ACC112 (cell line): ENCODE measurements at regions not wholly inside any gene's neighbourhood (a gene's known extent, or its start where the extent isn't known, plus 50 kb on each side); places are given as distances from the start of the nearest gene placed in this dataset.

Experiments used
- H2AFZ ChIP-seq: fragments of 200-600 bp; sonication (generic); one replicate; pipeline ENCODE4 v1.6.0; 2017; ENCODE audit warnings: antibody characterized with exemption, low read length; ENCODE audit not compliant: unreplicated experiment
- H3K27ac ChIP-seq: fragments of 200-600 bp; sonication (generic); 2 replicates; pipeline ENCODE4 v1.5.1; 2014; ENCODE audit warnings: low read depth, mild to moderate bottlenecking, antibody characterized with exemption, low read length, moderate library complexity
- H3K27me3 ChIP-seq: fragments of 200-600 bp; sonication (generic); 2 replicates; pipeline ENCODE4 v1.6.1; 2014; ENCODE audit warnings: mild to moderate bottlenecking, antibody characterized with exemption, low read length, moderate library complexity, mixed read lengths; ENCODE audit not compliant: insufficient read depth
- H3K36me3 ChIP-seq: fragments of 200-600 bp; sonication (generic); 2 replicates; pipeline ENCODE4 v1.6.1; 2016; ENCODE audit warnings: mild to moderate bottlenecking, antibody characterized with exemption, low read length, moderate library complexity, mixed read lengths; ENCODE audit not compliant: insufficient read depth
- H3K4me1 ChIP-seq: fragments of 200-600 bp; sonication (generic); one replicate; pipeline ENCODE4 v1.6.1; 2016; ENCODE audit warnings: low read length, mixed read lengths; ENCODE audit not compliant: insufficient read depth, unreplicated experiment, control insufficient read depth
- H3K4me3 ChIP-seq: fragments of 200-600 bp; sonication (generic); 2 replicates; pipeline ENCODE4 v1.5.1; 2014; ENCODE audit warnings: mild to moderate bottlenecking, low read depth, low read length
- H3K79me2 ChIP-seq: fragments of 200-600 bp; sonication (generic); one replicate; pipeline ENCODE4 v1.6.0; 2016; ENCODE audit warnings: low read length; ENCODE audit not compliant: control insufficient read depth, unreplicated experiment, insufficient read depth

GRCh38 chr12:63323942-63324341 is 172.9 kb upstream of the AVPR1A start:
- Histone ChIP-seq H3K79me2 (no peaks in the 10 kb centered on the region), H2AFZ (no peak overlapping the region)

GRCh38 chr12:63321373-63321772 is 170.4 kb upstream of the AVPR1A start:
- Histone ChIP-seq H3K27me3 (peaks cover 62% of the 10 kb centered on the region), H3K4me1 (no peaks in the 10 kb centered on the region), H3K4me3 (no peak overlapping the region), H3K27ac (no peak overlapping the region), H3K36me3 (no peaks in the 10 kb centered on the region), H3K79me2 (no peaks in the 10 kb centered on the region), H2AFZ (no peak overlapping the region)

More at GRCh38 chr12:63323942-63324341, 172.9 kb upstream of the AVPR1A start:
- Histone ChIP-seq H3K4me1 (no peaks in the 10 kb centered on the region), H3K36me3 (no peaks in the 10 kb centered on the region), H3K27me3 (peaks cover 64% of the 10 kb centered on the region), H3K4me3 (no peak overlapping the region), H3K27ac (no peak overlapping the region)

GRCh38 chr12:63319936-63320633 is 169.1 kb upstream of the AVPR1A start:
- Histone ChIP-seq H3K4me3 (no peak overlapping the region), H3K36me3 (no peaks in the 10 kb centered on the region), H3K79me2 (no peaks in the 10 kb centered on the region), H2AFZ (no peak overlapping the region), H3K27me3 (peaks cover 57% of the 10 kb centered on the region), H3K27ac (no peak overlapping the region), H3K4me1 (no peaks in the 10 kb centered on the region)

- no peaks in the 10 kb centered on the region for H3K79me2 ChIP-seq
- no peak overlapping the region for H3K4me3 ChIP-seq
- no peaks in the 10 kb centered on the region for H3K36me3 ChIP-seq
- H3K27ac ChIP-seq = no peak overlapping the region
- H3K27me3 ChIP-seq = peaks cover 58% of the 10 kb centered on the region
- no peaks in the 10 kb centered on the region for H3K4me1 ChIP-seq
- no peak overlapping the region for H2AFZ ChIP-seq
These were observed 168.4 kb upstream of the AVPR1A start for GRCh38 chr12:63319386-63319785.

GRCh38 chr12:63318933-63319332 is 167.9 kb upstream of the AVPR1A start:
- Histone ChIP-seq H2AFZ (no peak overlapping the region), H3K27ac (no peak overlapping the region)

GRCh38 chr12:63318313-63318712 is 167.3 kb upstream of the AVPR1A start:
- H3K4me3 ChIP-seq = no peak overlapping the region
- no peaks in the 10 kb centered on the region for H3K79me2 ChIP-seq
- no peaks in the 10 kb centered on the region for H3K36me3 ChIP-seq
- peaks cover 56% of the 10 kb centered on the region for H3K27me3 ChIP-seq
- H2AFZ ChIP-seq = no peak overlapping the region
- H3K27ac ChIP-seq = no peak overlapping the region
- H3K4me1 ChIP-seq = no peaks in the 10 kb centered on the region

More at GRCh38 chr12:63318933-63319332, 167.9 kb upstream of the AVPR1A start:
- no peaks in the 10 kb centered on the region for H3K4me1 ChIP-seq
- H3K36me3 ChIP-seq = no peaks in the 10 kb centered on the region
- H3K79me2 ChIP-seq = no peaks in the 10 kb centered on the region
- peaks cover 55% of the 10 kb centered on the region for H3K27me3 ChIP-seq
- no peak overlapping the region for H3K4me3 ChIP-seq

- Histone ChIP-seq H3K4me3 (no peak overlapping the region), H3K4me1 (no peaks in the 10 kb centered on the region), H3K27ac (no peak overlapping the region), H3K79me2 (no peaks in the 10 kb centered on the region), H2AFZ (no peak overlapping the region), H3K36me3 (no peaks in the 10 kb centered on the region), H3K27me3 (peaks cover 57% of the 10 kb centered on the region)
These were observed 166.9 kb upstream of the AVPR1A start for GRCh38 chr12:63317880-63318279.

GRCh38 chr12:63317286-63317846 is 166.4 kb upstream of the AVPR1A start:
- no peaks in the 10 kb centered on the region for H3K4me1 ChIP-seq
- H3K4me3 ChIP-seq = no peak overlapping the region
- H2AFZ ChIP-seq = no peak overlapping the region
- H3K27me3 ChIP-seq = peaks cover 60% of the 10 kb centered on the region
- H3K27ac ChIP-seq = no peak overlapping the region
- H3K36me3 ChIP-seq = no peaks in the 10 kb centered on the region
- H3K79me2 ChIP-seq = no peaks in the 10 kb centered on the region

GRCh38 chr12:63313139-63313538 is 162.1 kb upstream of the AVPR1A start:
- Histone ChIP-seq H2AFZ (no peak overlapping the region), H3K27ac (no peak overlapping the region), H3K4me3 (no peak overlapping the region), H3K79me2 (no peaks in the 10 kb centered on the region), H3K27me3 (peaks cover 45% of the 10 kb centered on the region), H3K4me1 (peaks cover 5% of the 10 kb centered on the region), H3K36me3 (no peaks in the 10 kb centered on the region)

- no peaks in the 10 kb centered on the region for H3K36me3 ChIP-seq
- H3K27ac ChIP-seq = peak overlapping the region; percentile 2; the same call in 1 of the 2 replicates
- H2AFZ ChIP-seq = peak overlapping the region; percentile 32
- H3K27me3 ChIP-seq = peaks cover 54% of the 10 kb centered on the region
- no peaks in the 10 kb centered on the region for H3K79me2 ChIP-seq
- peaks cover 5% of the 10 kb centered on the region for H3K4me1 ChIP-seq
- peak overlapping the region; percentile 35 for H3K4me3 ChIP-seq
These were observed 157.7 kb upstream of the AVPR1A start for GRCh38 chr12:63308671-63309070.

- peaks cover 5% of the 10 kb centered on the region for H3K4me1 ChIP-seq
These were observed 156.8 kb upstream of the AVPR1A start for GRCh38 chr12:63307849-63308248.

More at GRCh38 chr12:63307849-63308248, 156.8 kb upstream of the AVPR1A start:
- Histone ChIP-seq H2AFZ (no peak overlapping the region), H3K27me3 (peaks cover 55% of the 10 kb centered on the region), H3K36me3 (no peaks in the 10 kb centered on the region), H3K27ac (no peak overlapping the region), H3K79me2 (no peaks in the 10 kb centered on the region), H3K4me3 (no peak overlapping the region)
